ENCODE measurements at regions not wholly inside any gene's neighbourhood (a gene's known extent, or its start where the extent isn't known, plus 50 kb on each side); places are given as distances from the start of the nearest gene placed in this dataset.
"Not testable (repeated sequence)": the region's sequence is repeated elsewhere in the genome, so short reads cannot be mapped to it uniquely, and the experiment has no call there.

- FAIRE-seq: not testable (repeated sequence)
Measured at GRCh38 chr2:89026296-89026695, 334.8 kb downstream of the RPIA start.

- not testable (repeated sequence) for FAIRE-seq
Measured at GRCh38 chr2:89027115-89027514, 335.6 kb downstream of the RPIA start.

GRCh38 chr2:89027536-89027935, 336.1 kb downstream of the RPIA start:
- not testable (repeated sequence) for FAIRE-seq

- not testable (repeated sequence) for FAIRE-seq
Measured at GRCh38 chr2:89029257-89029656, 337.8 kb downstream of the RPIA start.

- peak; percentile 40 for FAIRE-seq
Measured at GRCh38 chr2:89048138-89049066, 356.9 kb downstream of the RPIA start.

GRCh38 chr2:89058616-89059015, 367.1 kb downstream of the RPIA start:
- not testable (repeated sequence) for FAIRE-seq

GRCh38 chr2:89061174-89061573, 369.7 kb downstream of the RPIA start:
- FAIRE-seq: not testable (repeated sequence)

GRCh38 chr2:89076771-89077170, 385.3 kb downstream of the RPIA start:
- not testable (repeated sequence) for FAIRE-seq

- not testable (repeated sequence) for FAIRE-seq
Measured at GRCh38 chr2:89092911-89093310, 401.4 kb downstream of the RPIA start.

GRCh38 chr2:89095060-89095459, 403.6 kb downstream of the RPIA start:
- FAIRE-seq: not testable (repeated sequence)

GRCh38 chr2:89102587-89102986, 411.1 kb downstream of the RPIA start:
- FAIRE-seq: not testable (repeated sequence)

GRCh38 chr2:89106369-89107019, 415.0 kb downstream of the RPIA start:
- not testable (repeated sequence) for FAIRE-seq

- not testable (repeated sequence) for FAIRE-seq
Measured at GRCh38 chr2:89112434-89112833, 421.0 kb downstream of the RPIA start.

GRCh38 chr2:89113286-89113685, 421.8 kb downstream of the RPIA start:
- not testable (repeated sequence) for FAIRE-seq

- FAIRE-seq: peak; percentile 51
Measured at GRCh38 chr2:89129440-89129839, 438.0 kb downstream of the RPIA start.

GRCh38 chr2:89130665-89131308, 439.3 kb downstream of the RPIA start:
- not testable (repeated sequence) for FAIRE-seq

- not testable (repeated sequence) for FAIRE-seq
Measured at GRCh38 chr2:89142959-89143358, 451.5 kb downstream of the RPIA start.

- FAIRE-seq: not testable (repeated sequence)
Measured at GRCh38 chr2:89145342-89145741, 453.9 kb downstream of the RPIA start.

- FAIRE-seq: not testable (repeated sequence)
Measured at GRCh38 chr2:89148256-89148655, 456.8 kb downstream of the RPIA start.

GRCh38 chr2:89151699-89152098, 460.2 kb downstream of the RPIA start:
- FAIRE-seq: not testable (repeated sequence)

- FAIRE-seq: not testable (repeated sequence)
Measured at GRCh38 chr2:89152501-89152900, 461.0 kb downstream of the RPIA start.

GRCh38 chr2:89153210-89153609, 461.7 kb downstream of the RPIA start:
- not testable (repeated sequence) for FAIRE-seq

GRCh38 chr2:89154247-89154682, 462.8 kb downstream of the RPIA start:
- peak; percentile 94 for FAIRE-seq
